HG03064 (cell line): ENCODE measurements at regions not wholly inside any gene's neighbourhood (a gene's known extent, or its start where the extent isn't known, plus 50 kb on each side); places are given as distances from the start of the nearest gene placed in this dataset.
"Not testable (repeated sequence)": the region's sequence is repeated elsewhere in the genome, so short reads cannot be mapped to it uniquely, and the experiment has no call there.

Experiments used
- ATAC-seq: cut with Tn5 transposase; IDR thresholded peaks from one replicate; pipeline ENCODE4 v1.9.1; 2021; ENCODE audit warnings: low read depth; ENCODE audit not compliant: unreplicated experiment

- no peak for ATAC-seq
These were observed 51.0 kb downstream of the POU3F3 start for GRCh38 chr2:104904889-104905288.

- no peak for ATAC-seq
These were observed 55.4 kb downstream of the POU3F3 start for GRCh38 chr2:104909317-104909716.

GRCh38 chr2:104914509-104914908 is 60.6 kb downstream of the POU3F3 start:
- ATAC-seq, result no peak

GRCh38 chr2:104915107-104915793 is 61.3 kb downstream of the POU3F3 start:
- ATAC-seq, result no peak

GRCh38 chr2:104919127-104919526 is 65.2 kb downstream of the POU3F3 start:
- no peak for ATAC-seq

- ATAC-seq, result no peak
These were observed 69.8 kb downstream of the POU3F3 start for GRCh38 chr2:104923665-104924064.

GRCh38 chr2:104929663-104930062 is 75.7 kb downstream of the POU3F3 start:
- no peak for ATAC-seq

GRCh38 chr2:104930732-104931131 is 76.8 kb downstream of the POU3F3 start:
- no peak for ATAC-seq

GRCh38 chr2:104932243-104932642 is 78.3 kb downstream of the POU3F3 start:
- ATAC-seq, result no peak

GRCh38 chr2:104933151-104933917 is 79.4 kb downstream of the POU3F3 start:
- ATAC-seq, result no peak

GRCh38 chr2:104936527-104936926 is 82.6 kb downstream of the POU3F3 start:
- no peak for ATAC-seq

- peak; percentile 81 for ATAC-seq
These were observed 84.5 kb downstream of the POU3F3 start for GRCh38 chr2:104938231-104938941.

GRCh38 chr2:104939570-104940217 is 85.8 kb downstream of the POU3F3 start:
- no peak for ATAC-seq

- ATAC-seq, result no peak
These were observed 90.6 kb downstream of the POU3F3 start for GRCh38 chr2:104944495-104944894.

GRCh38 chr2:104945121-104945520 is 91.2 kb downstream of the POU3F3 start:
- ATAC-seq, result no peak

- ATAC-seq, result no peak
These were observed 92.0 kb downstream of the POU3F3 start for GRCh38 chr2:104945866-104946265.

- not testable (repeated sequence) for ATAC-seq
These were observed 90.4 kb upstream of the MRPS9 start for GRCh38 chr2:104947456-104947855.

- ATAC-seq, result no peak
These were observed 84.9 kb upstream of the MRPS9 start for GRCh38 chr2:104952976-104953375.

- no peak for ATAC-seq
These were observed 72.0 kb upstream of the MRPS9 start for GRCh38 chr2:104965900-104966299.

- ATAC-seq, result no peak
These were observed 68.3 kb upstream of the MRPS9 start for GRCh38 chr2:104969564-104969963.

GRCh38 chr2:104975371-104975770 is 62.5 kb upstream of the MRPS9 start:
- no peak for ATAC-seq
